GM10266 (cell line): ENCODE measurements at regions not wholly inside any gene's neighbourhood (a gene's known extent, or its start where the extent isn't known, plus 50 kb on each side); places are given as distances from the start of the nearest gene placed in this dataset.

Source experiments
- DNase-seq: peaks from one replicate; pipeline ENCODE4 v3.0.0; 2012; ENCODE audit errors: extremely low spot score
- TF ChIP-seq, protein P1 (sequence below): IDR thresholded peaks from 2 replicates; pipeline ENCODE4 v1.5.1; 2012; ENCODE audit warnings: mild to moderate bottlenecking, low read depth; ENCODE audit not compliant: control insufficient read depth, insufficient read depth; ENCODE audit errors: missing control alignments

DNA sequence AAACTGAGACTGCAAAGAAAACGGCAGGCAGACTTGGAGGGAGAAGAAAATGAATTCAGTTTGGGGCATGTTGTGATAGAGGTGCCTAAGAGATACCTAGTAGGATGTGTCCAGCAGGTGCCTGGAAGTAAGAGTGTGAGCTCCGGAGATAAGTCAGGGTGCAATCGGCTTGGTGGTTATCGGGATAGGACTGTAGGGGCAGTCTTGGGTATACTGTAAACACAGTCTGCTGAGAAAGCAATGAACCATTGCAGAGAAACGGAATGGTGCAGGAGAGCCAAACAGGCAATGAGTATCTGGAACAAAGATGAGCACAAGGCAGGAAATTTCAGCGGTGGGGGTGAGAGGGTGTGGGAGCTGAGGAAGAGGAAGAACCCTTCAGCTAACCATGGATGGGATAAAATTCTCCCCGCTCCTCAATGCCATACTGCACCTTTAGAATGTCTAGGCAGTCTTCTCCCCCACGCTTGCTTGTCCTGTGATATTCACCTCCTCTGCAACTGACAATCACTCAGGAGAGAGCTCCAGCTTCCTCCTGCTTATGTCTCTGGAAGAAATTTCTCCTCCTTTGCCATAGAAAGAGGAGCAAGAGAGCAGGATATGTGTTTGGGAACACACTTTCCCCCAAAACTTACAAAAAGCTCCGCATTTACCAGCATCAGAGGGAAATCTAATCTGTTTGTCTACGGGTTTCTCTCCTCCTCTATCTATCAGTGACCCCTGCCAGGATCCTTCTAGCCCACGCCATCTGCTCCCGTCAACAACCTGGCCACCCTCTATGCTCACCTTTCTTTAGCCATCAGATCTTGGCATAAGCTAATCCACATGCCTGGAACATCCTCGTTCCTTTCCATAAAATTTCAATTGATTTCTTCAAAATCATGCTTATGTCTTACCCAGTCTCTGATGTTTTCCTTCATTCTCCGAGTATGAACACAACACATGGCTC lies 381.7 kb upstream of the JARID2 start:
- DNase-seq = no peak
- TF ChIP-seq, protein P1, sequence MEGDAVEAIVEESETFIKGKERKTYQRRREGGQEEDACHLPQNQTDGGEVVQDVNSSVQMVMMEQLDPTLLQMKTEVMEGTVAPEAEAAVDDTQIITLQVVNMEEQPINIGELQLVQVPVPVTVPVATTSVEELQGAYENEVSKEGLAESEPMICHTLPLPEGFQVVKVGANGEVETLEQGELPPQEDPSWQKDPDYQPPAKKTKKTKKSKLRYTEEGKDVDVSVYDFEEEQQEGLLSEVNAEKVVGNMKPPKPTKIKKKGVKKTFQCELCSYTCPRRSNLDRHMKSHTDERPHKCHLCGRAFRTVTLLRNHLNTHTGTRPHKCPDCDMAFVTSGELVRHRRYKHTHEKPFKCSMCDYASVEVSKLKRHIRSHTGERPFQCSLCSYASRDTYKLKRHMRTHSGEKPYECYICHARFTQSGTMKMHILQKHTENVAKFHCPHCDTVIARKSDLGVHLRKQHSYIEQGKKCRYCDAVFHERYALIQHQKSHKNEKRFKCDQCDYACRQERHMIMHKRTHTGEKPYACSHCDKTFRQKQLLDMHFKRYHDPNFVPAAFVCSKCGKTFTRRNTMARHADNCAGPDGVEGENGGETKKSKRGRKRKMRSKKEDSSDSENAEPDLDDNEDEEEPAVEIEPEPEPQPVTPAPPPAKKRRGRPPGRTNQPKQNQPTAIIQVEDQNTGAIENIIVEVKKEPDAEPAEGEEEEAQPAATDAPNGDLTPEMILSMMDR = no peak

DNA sequence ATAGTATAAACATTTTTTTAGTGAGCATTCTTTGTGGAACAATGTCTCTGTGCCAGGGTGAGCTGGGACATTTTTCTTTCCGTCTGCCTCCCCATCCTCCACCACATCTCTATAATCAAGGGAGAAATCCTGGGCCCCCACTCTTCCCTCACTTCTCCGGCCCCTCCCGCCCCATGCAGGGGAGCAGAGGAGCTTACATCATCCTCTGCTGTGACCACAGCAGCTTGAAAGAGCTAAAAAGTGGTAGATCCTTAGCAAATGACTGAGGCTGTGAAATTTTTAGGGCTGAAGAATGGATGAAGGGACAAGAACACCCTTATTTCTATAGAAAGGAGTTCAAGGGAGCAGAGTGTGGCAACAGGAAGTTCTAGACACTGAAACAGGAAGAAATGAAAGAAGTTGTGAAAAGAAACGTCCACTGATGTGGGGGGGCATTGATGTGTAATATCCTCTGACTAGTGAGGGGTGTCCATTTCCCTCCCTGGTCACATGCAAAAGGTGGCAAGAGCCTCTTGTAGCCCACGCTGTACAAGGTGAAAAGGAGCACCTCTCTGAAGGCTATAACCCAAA lies 380.3 kb upstream of the JARID2 start:
- TF ChIP-seq, protein P1 = no peak
- DNase-seq = peak; percentile 22

DNA sequence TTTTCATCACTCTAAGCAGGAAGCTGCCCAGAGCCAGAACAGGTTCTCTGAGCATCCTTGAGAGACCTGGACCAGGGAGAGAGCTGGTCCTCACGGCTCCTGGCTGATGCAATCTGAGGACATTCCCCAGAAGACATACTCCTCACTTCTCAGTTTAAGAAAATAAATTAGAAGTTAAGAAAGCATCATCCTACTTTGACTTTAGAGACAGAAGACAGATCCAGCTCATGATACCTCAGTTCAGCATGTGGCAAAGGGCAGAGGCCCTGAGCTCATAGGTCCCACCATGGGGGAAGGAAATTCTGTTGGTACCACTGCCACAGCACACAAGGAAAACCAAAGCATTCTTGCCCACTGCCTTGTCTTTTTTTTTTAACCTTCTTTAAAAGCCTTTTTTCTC lies 378.1 kb upstream of the JARID2 start:
- DNase-seq = no peak
- TF ChIP-seq, protein P1 = no peak

DNA sequence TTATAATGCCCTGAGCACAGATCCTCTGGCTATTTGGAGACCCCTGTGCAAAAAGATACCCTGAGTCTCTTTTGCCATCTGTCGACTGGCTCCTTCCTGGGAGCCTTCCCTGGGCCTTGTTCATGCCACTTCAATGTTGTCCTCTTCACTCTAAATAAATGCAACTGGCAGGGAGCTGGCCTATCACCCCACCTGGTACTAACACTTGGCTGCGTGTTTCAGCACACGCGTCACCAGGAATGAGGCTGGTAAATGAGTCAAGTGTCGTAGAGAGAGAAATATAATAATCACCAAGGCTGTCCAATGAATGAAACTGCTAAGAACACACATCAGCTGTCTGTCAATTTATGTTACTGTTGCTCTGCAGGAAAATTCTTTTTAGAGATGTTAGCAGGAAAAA lies 374.6 kb upstream of the JARID2 start:
- TF ChIP-seq, protein P1 = no peak
- DNase-seq = no peak

DNA sequence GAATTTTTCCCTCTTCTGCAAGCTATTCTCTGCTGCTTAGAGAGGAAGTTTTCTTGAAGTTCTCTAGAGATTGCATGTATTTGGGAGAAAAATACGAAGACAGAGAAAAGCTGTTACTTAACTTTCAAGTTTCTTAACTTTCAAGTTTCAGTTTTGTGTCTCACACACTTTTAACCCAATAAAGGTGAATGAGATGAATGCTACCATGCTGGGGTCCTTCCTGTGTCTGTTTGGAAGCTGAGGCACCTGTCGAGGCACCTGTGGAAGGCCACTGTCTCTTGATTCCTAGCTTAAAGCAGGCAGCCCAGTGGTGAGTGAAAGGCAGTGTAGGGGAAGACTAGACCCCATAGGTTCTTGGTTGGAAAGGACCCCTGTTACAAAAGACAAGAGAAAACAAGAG lies 372.8 kb upstream of the JARID2 start:
- no peak for DNase-seq

DNA sequence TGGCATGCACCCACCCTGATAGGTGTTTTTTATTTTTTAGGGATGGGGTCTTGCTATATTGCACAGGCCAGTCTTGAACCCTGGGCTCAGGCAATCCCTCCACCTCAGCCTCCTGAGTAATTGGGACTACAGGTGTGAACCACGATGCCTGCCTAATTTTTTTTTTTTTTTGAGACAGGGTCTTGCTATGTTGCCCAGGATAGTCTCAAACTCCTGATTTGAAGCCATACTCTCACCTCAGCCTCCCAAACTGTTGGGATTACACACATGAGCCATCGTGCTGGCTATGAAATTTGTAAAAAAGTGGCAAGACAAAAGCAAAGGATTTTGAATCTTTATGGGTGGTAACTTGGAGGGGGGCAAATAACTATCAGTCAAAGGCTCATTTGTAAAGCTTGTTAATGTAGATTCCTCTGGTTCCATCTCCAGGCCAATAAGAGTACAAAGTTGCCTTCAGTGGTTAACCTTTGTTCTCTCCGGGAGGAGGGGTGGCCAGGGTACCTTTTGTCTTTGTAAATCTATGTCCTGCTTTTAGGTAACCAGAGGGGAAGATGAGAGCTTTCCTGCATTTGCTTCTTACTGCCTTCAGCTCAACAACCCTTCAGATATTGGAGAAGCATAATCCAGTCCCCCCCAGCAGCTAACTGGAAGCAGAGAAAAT lies 372.0 kb upstream of the JARID2 start:
- TF ChIP-seq, protein P1 = no peak
- no peak for DNase-seq

More for the DNA sequence above, 372.8 kb upstream of the JARID2 start:
- TF ChIP-seq, protein P1 = no peak
